DOHH2 (cell line): ENCODE measurements at regions not wholly inside any gene's neighbourhood (a gene's known extent, or its start where the extent isn't known, plus 50 kb on each side); places are given as distances from the start of the nearest gene placed in this dataset.

Experiments
- H3F3A ChIP-seq: fragments of 200-600 bp; sonication (generic), shearing (Covaris generic); 2 replicates; pipeline ENCODE4 v1.6.0; 2016; ENCODE audit warnings: antibody characterized with exemption, mild to moderate bottlenecking; ENCODE audit not compliant: control insufficient read depth, insufficient read depth
- H3K27ac ChIP-seq: fragments of 200-600 bp; sonication (generic); 2 replicates; pipeline ENCODE4 v1.5.1; 2014; ENCODE audit warnings: low read depth, mild to moderate bottlenecking, low read length, moderate library complexity
- H3K27me3 ChIP-seq: fragments of 200-600 bp; sonication (generic); 2 replicates; pipeline ENCODE4 v1.6.1; 2014; ENCODE audit warnings: mild to moderate bottlenecking, low read length, mixed read lengths; ENCODE audit not compliant: control insufficient read depth
- H3K36me3 ChIP-seq: fragments of 200-600 bp; sonication (generic); 2 replicates; pipeline ENCODE4 v1.6.1; 2014; ENCODE audit warnings: mild to moderate bottlenecking, low read length, moderate library complexity, mixed read lengths; ENCODE audit not compliant: control insufficient read depth
- H3K4me1 ChIP-seq: fragments of 200-600 bp; sonication (generic); 2 replicates; pipeline ENCODE4 v1.6.1; 2014; ENCODE audit warnings: mild to moderate bottlenecking, low read length, mixed read lengths; ENCODE audit not compliant: control insufficient read depth
- H3K4me2 ChIP-seq: fragments of 200-600 bp; sonication (generic); 2 replicates; pipeline ENCODE4 v1.6.0; 2014; ENCODE audit warnings: mild to moderate bottlenecking, low read length, moderate library complexity
- H3K4me3 ChIP-seq: fragments of 200-600 bp; sonication (generic); 2 replicates; pipeline ENCODE4 v1.5.1; 2014; ENCODE audit warnings: mild to moderate bottlenecking, low read length, mixed read lengths
- H3K79me2 ChIP-seq: fragments of 200-600 bp; sonication (generic); 2 replicates; pipeline ENCODE4 v1.6.1; 2014; ENCODE audit warnings: mild to moderate bottlenecking, low read length, mixed read lengths; ENCODE audit not compliant: control insufficient read depth
- H3K9me2 ChIP-seq: fragments of 200-600 bp; sonication (generic); replicated peaks from 2 replicates; pipeline ENCODE4 v1.6.1; 2014; ENCODE audit warnings: mild to moderate bottlenecking, low read length, mixed read lengths; ENCODE audit not compliant: control insufficient read depth
- H3K9me3 ChIP-seq: fragments of 200-600 bp; sonication (generic); 2 replicates; pipeline ENCODE4 v1.6.1; 2014; ENCODE audit warnings: antibody characterized with exemption, low read length, mixed read lengths; ENCODE audit not compliant: control insufficient read depth, insufficient read depth
- H4K20me1 ChIP-seq: fragments of 200-600 bp; sonication (generic); 2 replicates; pipeline ENCODE4 v1.6.0; 2014; ENCODE audit warnings: low read depth, mild to moderate bottlenecking, antibody characterized with exemption, low read length, moderate library complexity; ENCODE audit not compliant: control insufficient read depth, insufficient read depth
- CTCF ChIP-seq: fragments of 200-600 bp; sonication (generic); IDR thresholded peaks from one replicate; pipeline ENCODE4 v1.5.1; 2014; ENCODE audit warnings: antibody characterized with exemption, mild to moderate bottlenecking, low read depth, low read length; ENCODE audit not compliant: poor library complexity, severe bottlenecking
- EZH2phosphoT487 ChIP-seq: fragments of 200-600 bp; sonication (generic); IDR thresholded peaks from 2 replicates; pipeline ENCODE4 v1.6.1; 2017; ENCODE audit warnings: borderline replicate concordance, mild to moderate bottlenecking, antibody characterized with exemption, low read length, moderate library complexity, mixed read lengths

DNA sequence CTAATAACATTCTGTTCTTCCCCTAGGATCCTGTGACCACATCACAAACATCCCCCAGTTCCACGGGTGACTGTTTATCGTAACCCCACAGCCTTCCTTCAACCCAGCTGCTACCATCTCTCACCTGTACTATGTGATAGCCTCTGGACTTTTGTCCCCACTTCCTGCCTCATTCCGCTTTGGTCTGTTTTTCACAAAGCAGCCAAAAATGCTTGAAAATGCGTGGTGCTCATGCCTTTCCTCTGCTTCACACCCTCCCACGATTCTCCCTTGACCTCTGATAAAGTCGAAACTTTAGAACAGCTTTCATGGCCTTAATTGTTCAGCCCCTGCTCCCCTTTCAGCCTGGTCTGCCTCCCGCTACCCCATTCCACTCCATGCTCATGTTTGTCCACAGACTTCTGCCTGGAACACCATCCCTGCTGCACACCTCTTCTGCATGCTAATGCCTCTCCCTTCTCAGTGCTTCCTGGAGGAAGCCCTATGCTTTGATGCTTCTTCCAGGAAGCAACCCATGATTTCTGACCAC lies 165.6 kb downstream of the PLPP3 start:
- Histone ChIP-seq H3K4me2 (no peak overlapping the region), H3K27ac (no peak overlapping the region)
- no peak for TF ChIP-seq CTCF
- TF ChIP-seq EZH2phosphoT487 = no peak

DNA sequence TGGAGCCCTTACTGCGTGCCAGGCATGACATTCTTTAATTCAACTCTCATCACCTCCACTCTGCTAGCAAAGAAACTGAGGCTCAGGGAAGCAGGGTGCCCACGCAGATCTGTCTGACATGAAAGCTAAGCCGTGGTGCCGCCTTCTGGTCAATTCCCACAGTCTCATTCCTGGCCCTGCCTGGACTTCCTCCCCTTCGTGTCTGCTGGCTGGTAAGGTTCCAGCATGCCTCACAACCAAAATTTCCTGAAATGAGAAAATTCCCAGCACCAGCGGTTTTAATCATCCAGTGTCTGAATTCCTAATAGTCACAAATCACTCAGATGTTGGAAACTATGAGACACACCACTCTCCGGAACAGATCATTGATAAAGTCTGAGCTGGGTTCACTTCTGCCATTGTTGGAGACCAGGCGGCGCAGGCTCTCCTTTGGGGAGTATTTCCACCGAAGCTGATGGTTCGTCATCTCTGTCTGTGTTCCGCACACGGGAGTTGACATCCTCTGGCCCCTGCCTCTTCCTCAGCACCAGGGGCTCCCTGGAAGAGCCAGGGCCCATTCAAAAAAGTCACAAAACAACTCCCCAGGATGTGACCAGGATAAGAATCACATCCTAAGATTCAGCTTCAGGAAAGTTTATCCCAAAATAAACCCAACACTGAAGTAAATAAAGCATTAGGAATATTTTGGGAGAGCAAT lies 167.7 kb downstream of the PLPP3 start:
- no peak for TF ChIP-seq EZH2phosphoT487
- no peak for TF ChIP-seq CTCF
- no peaks in the 10 kb centered on the region for H3K79me2 ChIP-seq
- no peak overlapping the region for H3K4me2 ChIP-seq
- H3K4me3 ChIP-seq = no peak overlapping the region
- H3K36me3 ChIP-seq = no peaks in the 10 kb centered on the region
- peaks cover 8% of the 10 kb centered on the region; the same call in 1 of the 2 replicates for H3K27me3 ChIP-seq
- H3K9me3 ChIP-seq = no peaks in the 10 kb centered on the region
- no peak overlapping the region for H3K27ac ChIP-seq
- H3K4me1 ChIP-seq = no peaks in the 10 kb centered on the region
- H3F3A ChIP-seq = no peaks in the 10 kb centered on the region
- H4K20me1 ChIP-seq = no peaks in the 10 kb centered on the region
- no peaks in the 10 kb centered on the region for H3K9me2 ChIP-seq

More for the DNA sequence above, 165.6 kb downstream of the PLPP3 start:
- Histone ChIP-seq H3F3A (no peaks in the 10 kb centered on the region), H3K9me2 (no peaks in the 10 kb centered on the region), H3K27me3 (peaks cover 8% of the 10 kb centered on the region; the same call in 1 of the 2 replicates), H3K4me1 (no peaks in the 10 kb centered on the region), H3K36me3 (no peaks in the 10 kb centered on the region), H4K20me1 (no peaks in the 10 kb centered on the region), H3K79me2 (no peaks in the 10 kb centered on the region), H3K9me3 (no peaks in the 10 kb centered on the region), H3K4me3 (no peak overlapping the region)

DNA sequence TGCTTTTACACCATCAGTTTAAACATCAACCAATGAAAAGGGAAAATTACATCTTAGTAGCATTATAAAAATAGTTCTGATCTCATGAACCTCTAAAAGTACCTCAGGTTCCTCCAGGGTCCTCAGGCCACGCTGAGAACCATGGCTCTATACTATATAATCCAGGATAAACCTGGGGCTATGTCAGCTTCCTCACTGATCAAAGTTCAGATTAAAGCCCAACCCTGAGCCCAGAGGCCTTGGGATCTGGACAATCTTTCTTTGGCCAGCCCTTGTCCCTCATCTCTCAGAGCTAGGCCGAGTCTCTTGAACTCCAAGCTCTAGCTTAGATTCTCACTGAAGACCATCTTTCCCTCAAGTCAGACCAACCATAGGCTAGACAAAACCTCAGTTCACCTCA lies 168.3 kb downstream of the PLPP3 start:
- no peaks in the 10 kb centered on the region for H4K20me1 ChIP-seq
- no peak overlapping the region for H3K4me3 ChIP-seq
- H3F3A ChIP-seq = no peaks in the 10 kb centered on the region
- H3K27me3 ChIP-seq = peaks cover 8% of the 10 kb centered on the region; the same call in 1 of the 2 replicates
- no peaks in the 10 kb centered on the region for H3K36me3 ChIP-seq
- no peaks in the 10 kb centered on the region for H3K79me2 ChIP-seq
- no peaks in the 10 kb centered on the region for H3K9me2 ChIP-seq
- H3K4me1 ChIP-seq = no peaks in the 10 kb centered on the region
- no peaks in the 10 kb centered on the region for H3K9me3 ChIP-seq
- TF ChIP-seq EZH2phosphoT487 (no peak), CTCF (no peak)
- H3K27ac ChIP-seq = no peak overlapping the region
- no peak overlapping the region for H3K4me2 ChIP-seq
